IMR-90 (cell line): ENCODE measurements at regions not wholly inside any gene's neighbourhood (a gene's known extent, or its start where the extent isn't known, plus 50 kb on each side); places are given as distances from the start of the nearest gene placed in this dataset.

Experiments
- ATAC-seq: fragments of 200-7000 bp; cut with Tn5 transposase; 2 replicates; pipeline ENCODE4 v1.9.1; 2020; ENCODE audit warnings: low read depth, mild to moderate bottlenecking, moderate library complexity
- BruUV-seq: library from RNA; stranded (reverse); fragments of 400-500 nt; replicated peaks from 2 replicates; lab custom pipeline; 2021; lab: Mats Ljungman, UMichigan
- CTCF ChIA-PET: fragments of 300-600 bp; formaldehyde crosslinking; extraction: SDS; loops from one replicate; lab custom pipeline; 2021; ENCODE audit warnings: antibody characterized with exemption; lab: Yijun Ruan, JAX
- POLR2A ChIA-PET: fragments of 300-600 bp; sonication (Branson Sonifier 250); formaldehyde crosslinking; loops from one replicate; lab custom pipeline; 2022; ENCODE audit warnings: antibody characterized with exemption; ENCODE audit not compliant: unreplicated experiment; lab: Charles Lee
- DNase-seq: peaks from one replicate; pipeline ENCODE4 v3.0.0; 2013
- H2AFZ ChIP-seq: replicated peaks from 2 replicates; pipeline ENCODE3; 2013; ENCODE audit warnings: low read length, mild to moderate bottlenecking; ENCODE audit not compliant: poor library complexity
- H2AK5ac ChIP-seq: 2 replicates; pipeline ENCODE4 v1.6.1; 2013; ENCODE audit warnings: low read depth, low read length, inconsistent platforms
- H2AK9ac ChIP-seq: replicated peaks from 2 replicates; pipeline ENCODE3; 2013; ENCODE audit warnings: mild to moderate bottlenecking, low read depth, low read length, moderate library complexity; ENCODE audit not compliant: poor library complexity
- H2BK120ac ChIP-seq: 2 replicates; pipeline ENCODE4 v1.6.1; 2013; ENCODE audit warnings: low read depth, low read length, inconsistent platforms
- H2BK15ac ChIP-seq: 3 replicates; pipeline ENCODE4 v1.6.1; 2013; ENCODE audit warnings: low read depth, low read length, inconsistent platforms
- H2BK20ac ChIP-seq: 2 replicates; pipeline ENCODE4 v1.6.1; 2013; ENCODE audit warnings: low read depth, mild to moderate bottlenecking, inconsistent platforms, low read length, moderate library complexity
- H2BK5ac ChIP-seq: 2 replicates; pipeline ENCODE4 v1.6.1; 2013; ENCODE audit warnings: mild to moderate bottlenecking, low read depth, low read length, inconsistent platforms; ENCODE audit not compliant: poor library complexity, severe bottlenecking
- H3K14ac ChIP-seq: replicated peaks from 2 replicates; pipeline ENCODE4 v1.6.1; 2013; ENCODE audit warnings: low read depth, low read length, inconsistent platforms
- H3K18ac ChIP-seq: 2 replicates; pipeline ENCODE4 v1.6.1; 2013; ENCODE audit warnings: low read depth, low read length, control low read depth
- H3K23ac ChIP-seq: 2 replicates; pipeline ENCODE4 v1.6.1; 2013; ENCODE audit warnings: low read depth, low read length, inconsistent platforms
- H3K27ac ChIP-seq: 2 replicates; pipeline ENCODE4 v1.5.1; 2013; ENCODE audit warnings: mild to moderate bottlenecking, control low read depth, low read length; ENCODE audit not compliant: insufficient read depth
- H3K27me3 ChIP-seq: 2 replicates; pipeline ENCODE4 v1.6.1; 2013; ENCODE audit warnings: low read length; ENCODE audit not compliant: control insufficient read depth, insufficient read depth
- H3K36me3 ChIP-seq: 2 replicates; pipeline ENCODE4 v1.6.1; 2013; ENCODE audit warnings: low read length, mixed read lengths; ENCODE audit not compliant: control insufficient read depth, insufficient read depth
- H3K4ac ChIP-seq: 2 replicates; pipeline ENCODE4 v1.6.1; 2013; ENCODE audit warnings: low read depth, low read length, inconsistent platforms
- H3K4me1 ChIP-seq: 2 replicates; pipeline ENCODE4 v1.6.1; 2013; ENCODE audit warnings: low read length, mixed read lengths; ENCODE audit not compliant: control insufficient read depth, insufficient read depth
- H3K4me2 ChIP-seq: 2 replicates; pipeline ENCODE4 v1.6.1; 2013; ENCODE audit warnings: low read depth, mild to moderate bottlenecking, control low read depth, low read length, moderate library complexity
- H3K4me3 ChIP-seq: 2 replicates; pipeline ENCODE4 v1.5.1; 2013; ENCODE audit warnings: low read depth, mild to moderate bottlenecking, control low read depth, low read length, moderate library complexity; ENCODE audit not compliant: insufficient read depth
- H3K56ac ChIP-seq: 2 replicates; pipeline ENCODE4 v1.6.1; 2013; ENCODE audit warnings: low read length, inconsistent platforms; ENCODE audit not compliant: insufficient read depth; ENCODE audit errors: extremely low read depth
- H3K79me1 ChIP-seq, 2 experiments: 2 replicates each; pipeline ENCODE4 v1.6.1; 2013; ENCODE audit warnings: low read length in 2 of 2, inconsistent platforms in 1 of 2, low read depth in 1 of 2
- H3K9ac ChIP-seq: 2 replicates; pipeline ENCODE4 v1.6.1; 2013; ENCODE audit warnings: low read depth, low read length, control low read depth
- H3K9me1 ChIP-seq: 2 replicates; pipeline ENCODE4 v1.6.1; 2013; ENCODE audit warnings: low read length, inconsistent platforms; ENCODE audit not compliant: insufficient read depth
- H3K9me3 ChIP-seq: 2 replicates; pipeline ENCODE4 v1.6.1; 2013; ENCODE audit warnings: low read length; ENCODE audit not compliant: control insufficient read depth, insufficient read depth
- H4K20me1 ChIP-seq: 2 replicates; pipeline ENCODE4 v1.6.1; 2013; ENCODE audit warnings: low read length, inconsistent platforms; ENCODE audit not compliant: insufficient read depth
- H4K5ac ChIP-seq: 2 replicates; pipeline ENCODE4 v1.6.1; 2013; ENCODE audit warnings: mild to moderate bottlenecking, low read depth, low read length, control low read depth
- H4K8ac ChIP-seq, 2 experiments: 2 replicates each; pipeline ENCODE4 v1.6.1; 2013; ENCODE audit warnings: low read depth in 2 of 2, low read length in 2 of 2, control low read depth in 1 of 2, inconsistent platforms in 1 of 2
- H4K91ac ChIP-seq: 2 replicates; pipeline ENCODE4 v1.6.1; 2013; ENCODE audit warnings: low read depth, low read length, inconsistent platforms; ENCODE audit not compliant: insufficient read depth
- CHD1 ChIP-seq: IDR thresholded peaks from 2 replicates; pipeline ENCODE4 v1.6.1; 2012; ENCODE audit warnings: low read depth, low read length, improper control_type of control experiment
- RFX5 ChIP-seq: IDR thresholded peaks from 2 replicates; pipeline ENCODE4 v1.8.0; 2012; ENCODE audit warnings: low read depth, mild to moderate bottlenecking, low read length, moderate library complexity
- WGBS, 2 experiments: methylation state at CpG; one replicate each; pipeline versions ENCODE4 v1.1.5 to v1.1.7; 2013; ENCODE audit warnings: missing lambda C conversion rate in 2 of 2; ENCODE audit not compliant: insufficient read length in 1 of 2; ENCODE audit errors: extremely low coverage in 2 of 2; 5-methylcytosine and 5-hydroxymethylcytosine counted together
- dilution Hi-C: fragments of 300-500 bp; cut with HindIII; formaldehyde crosslinking; loops from one replicate; pipeline ENCODE4 v1.14.3; 2018; ENCODE audit warnings: low sequenced_read_pairs; ENCODE audit not compliant: unreplicated experiment
- in situ Hi-C: fragments of 300-500 bp; cut with MboI; formaldehyde crosslinking; loops from 3 replicates; pipeline ENCODE4 v1.14.3; 2019; ENCODE audit warnings: low sequenced_read_pairs, inconsistent platforms, mixed read lengths
- intact Hi-C: fragments of 100-400 bp; cut with micrococcal nuclease; formaldehyde crosslinking; loops from 2 replicates; pipeline ENCODE4 v1.10.0; 2022
- TF ChIP-seq, protein P1 (sequence below): fragments of 150-350 bp; IDR thresholded peaks from 2 replicates; pipeline ENCODE4 v1.6.1; 2016; ENCODE audit warnings: low read depth, mild to moderate bottlenecking, low read length, moderate library complexity, borderline replicate concordance
- TF ChIP-seq, protein P2 (sequence below): conservative IDR thresholded peaks from 2 replicates; pipeline ENCODE4 v1.5.1; 2012; ENCODE audit warnings: mild to moderate bottlenecking, low read depth, low read length, improper control_type of control experiment

DNA sequence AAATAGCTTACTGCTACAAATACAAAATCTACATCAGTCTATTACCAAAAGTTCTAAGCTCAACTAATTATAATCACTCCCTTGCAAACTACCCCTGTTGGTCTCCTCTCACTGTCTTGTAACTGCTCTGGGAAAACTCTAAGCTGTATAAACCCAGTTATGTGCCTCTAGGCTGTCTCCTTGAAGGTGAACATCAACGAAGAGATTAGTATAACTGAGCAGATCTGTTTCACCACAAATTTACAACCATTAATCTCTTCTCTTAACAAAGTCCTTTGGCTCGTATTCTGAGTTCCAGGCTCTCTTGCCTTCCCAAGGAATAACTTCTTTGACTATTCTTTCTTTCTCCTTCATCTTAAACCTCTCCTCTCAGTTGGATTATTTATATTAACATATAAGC, 84.4 kb upstream of the PRMT6 start:
- TF ChIP-seq RFX5 (no peak), CHD1 (no peak)
- TF ChIP-seq, protein P1, sequence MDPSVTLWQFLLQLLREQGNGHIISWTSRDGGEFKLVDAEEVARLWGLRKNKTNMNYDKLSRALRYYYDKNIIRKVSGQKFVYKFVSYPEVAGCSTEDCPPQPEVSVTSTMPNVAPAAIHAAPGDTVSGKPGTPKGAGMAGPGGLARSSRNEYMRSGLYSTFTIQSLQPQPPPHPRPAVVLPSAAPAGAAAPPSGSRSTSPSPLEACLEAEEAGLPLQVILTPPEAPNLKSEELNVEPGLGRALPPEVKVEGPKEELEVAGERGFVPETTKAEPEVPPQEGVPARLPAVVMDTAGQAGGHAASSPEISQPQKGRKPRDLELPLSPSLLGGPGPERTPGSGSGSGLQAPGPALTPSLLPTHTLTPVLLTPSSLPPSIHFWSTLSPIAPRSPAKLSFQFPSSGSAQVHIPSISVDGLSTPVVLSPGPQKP, result no peak
- TF ChIP-seq, protein P2, sequence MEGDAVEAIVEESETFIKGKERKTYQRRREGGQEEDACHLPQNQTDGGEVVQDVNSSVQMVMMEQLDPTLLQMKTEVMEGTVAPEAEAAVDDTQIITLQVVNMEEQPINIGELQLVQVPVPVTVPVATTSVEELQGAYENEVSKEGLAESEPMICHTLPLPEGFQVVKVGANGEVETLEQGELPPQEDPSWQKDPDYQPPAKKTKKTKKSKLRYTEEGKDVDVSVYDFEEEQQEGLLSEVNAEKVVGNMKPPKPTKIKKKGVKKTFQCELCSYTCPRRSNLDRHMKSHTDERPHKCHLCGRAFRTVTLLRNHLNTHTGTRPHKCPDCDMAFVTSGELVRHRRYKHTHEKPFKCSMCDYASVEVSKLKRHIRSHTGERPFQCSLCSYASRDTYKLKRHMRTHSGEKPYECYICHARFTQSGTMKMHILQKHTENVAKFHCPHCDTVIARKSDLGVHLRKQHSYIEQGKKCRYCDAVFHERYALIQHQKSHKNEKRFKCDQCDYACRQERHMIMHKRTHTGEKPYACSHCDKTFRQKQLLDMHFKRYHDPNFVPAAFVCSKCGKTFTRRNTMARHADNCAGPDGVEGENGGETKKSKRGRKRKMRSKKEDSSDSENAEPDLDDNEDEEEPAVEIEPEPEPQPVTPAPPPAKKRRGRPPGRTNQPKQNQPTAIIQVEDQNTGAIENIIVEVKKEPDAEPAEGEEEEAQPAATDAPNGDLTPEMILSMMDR, result no peak
- H3K56ac ChIP-seq, result no peak overlapping the region
- no peaks in the 10 kb centered on the region for H3K4me1 ChIP-seq
- no peaks in the 10 kb centered on the region for H3K9me3 ChIP-seq
- H2AK9ac ChIP-seq, result no peak overlapping the region
- no peak overlapping the region for H4K8ac ChIP-seq
- no TSS peak for BruUV-seq
- no peak overlapping the region for H3K18ac ChIP-seq
- no peak overlapping the region for H2AK5ac ChIP-seq
- no peak overlapping the region for H3K23ac ChIP-seq
- no peak overlapping the region for H4K5ac ChIP-seq
- no peak overlapping the region for H2AFZ ChIP-seq
- H4K91ac ChIP-seq, result no peak overlapping the region
- H3K9ac ChIP-seq, result no peak overlapping the region
- H3K27me3 ChIP-seq, result no peaks in the 10 kb centered on the region
- H2BK120ac ChIP-seq, result no peak overlapping the region
- no peak overlapping the region for H3K4ac ChIP-seq
- intact Hi-C loops (no loop called here), dilution Hi-C loops (no loop called here), in situ Hi-C loops (no loop called here)
- ChIA-PET POLR2A (no interaction called here), CTCF (no interaction called here)
- no peak overlapping the region for H2BK15ac ChIP-seq
- H3K27ac ChIP-seq, result no peak overlapping the region
- H2BK20ac ChIP-seq, result no peak overlapping the region
- no peak overlapping the region for H2BK5ac ChIP-seq
- no peak for DNase-seq
- no peak overlapping the region for H3K4me2 ChIP-seq
- no peaks in the 10 kb centered on the region for H3K79me1 ChIP-seq
- no peak overlapping the region for H3K4me3 ChIP-seq
- ATAC-seq, result no peak
- no peaks in the 10 kb centered on the region for H3K36me3 ChIP-seq
- no peaks in the 10 kb centered on the region for H4K20me1 ChIP-seq
- no peaks in the 10 kb centered on the region for H3K9me1 ChIP-seq
- H3K14ac ChIP-seq, result no peak overlapping the region
- no CpG with 5 or more reads among the region's 2 CpGs for WGBS, 2 experiments
